ENCODE measurements at regions not wholly inside any gene's neighbourhood (a gene's known extent, or its start where the extent isn't known, plus 50 kb on each side); places are given as distances from the start of the nearest gene placed in this dataset.

- Mint-ChIP-seq H3K4me1 (ENCODE audit: low read depth) (peaks cover under 1% of the 10 kb centered on the region), H3K9me3 (no peaks in the 10 kb centered on the region), H3K27me3 (ENCODE audit: low read depth) (peaks cover 7% of the 10 kb centered on the region), H3K27ac (no peak overlapping the region), H3K36me3 (ENCODE audit: insufficient read depth in 2 of 2) (no peaks in the 10 kb centered on the region), H3K4me3 (no peak overlapping the region)
- no peak for ATAC-seq (replicated peaks in 1 of 2)
- DNase-seq, result no peak
These were observed 271.1 kb downstream of the SHQ1 start for GRCh38 chr3:72577190-72577589.

GRCh38 chr3:72576563-72576962 lies 271.7 kb downstream of the SHQ1 start:
- H3K27ac Mint-ChIP-seq, result no peak overlapping the region
- no peaks in the 10 kb centered on the region for H3K36me3 Mint-ChIP-seq (ENCODE audit: insufficient read depth in 2 of 2)
- no peak for ATAC-seq (replicated peaks in 1 of 2)
- H3K4me3 Mint-ChIP-seq, result no peak overlapping the region
- H3K27me3 Mint-ChIP-seq (ENCODE audit: low read depth), result peaks cover 5% of the 10 kb centered on the region
- H3K4me1 Mint-ChIP-seq (ENCODE audit: low read depth), result no peaks in the 10 kb centered on the region
- H3K9me3 Mint-ChIP-seq, result no peaks in the 10 kb centered on the region
- DNase-seq, result no peak

- ATAC-seq (replicated peaks in 1 of 2) (no peak), DNase-seq (no peak)
- H3K9me3 Mint-ChIP-seq, result no peaks in the 10 kb centered on the region
- H3K4me1 Mint-ChIP-seq (ENCODE audit: low read depth), result no peaks in the 10 kb centered on the region
- H3K27me3 Mint-ChIP-seq (ENCODE audit: low read depth), result no peaks in the 10 kb centered on the region
- no peak overlapping the region for H3K4me3 Mint-ChIP-seq
- H3K36me3 Mint-ChIP-seq (ENCODE audit: insufficient read depth in 2 of 2), result no peaks in the 10 kb centered on the region
- no peak overlapping the region for H3K27ac Mint-ChIP-seq
These were observed 274.1 kb downstream of the SHQ1 start for GRCh38 chr3:72574144-72574543.

- Mint-ChIP-seq H3K27me3 (ENCODE audit: low read depth) (no peaks in the 10 kb centered on the region), H3K4me3 (no peak overlapping the region), H3K4me1 (ENCODE audit: low read depth) (no peaks in the 10 kb centered on the region), H3K36me3 (ENCODE audit: insufficient read depth in 2 of 2) (no peaks in the 10 kb centered on the region), H3K27ac (no peak overlapping the region), H3K9me3 (no peaks in the 10 kb centered on the region)
- DNase-seq (no peak), ATAC-seq (replicated peaks in 1 of 2) (no peak)
These were observed 275.2 kb downstream of the SHQ1 start for GRCh38 chr3:72573051-72573450.

- Mint-ChIP-seq H3K27me3 (ENCODE audit: low read depth) (no peaks in the 10 kb centered on the region), H3K9me3 (no peaks in the 10 kb centered on the region), H3K4me3 (no peak overlapping the region), H3K27ac (no peak overlapping the region), H3K36me3 (ENCODE audit: insufficient read depth in 2 of 2) (no peaks in the 10 kb centered on the region), H3K4me1 (ENCODE audit: low read depth) (no peaks in the 10 kb centered on the region)
- DNase-seq (no peak), ATAC-seq (replicated peaks in 1 of 2) (no peak)
These were observed 275.7 kb downstream of the SHQ1 start for GRCh38 chr3:72572489-72573007.

- no peak overlapping the region for H3K27ac Mint-ChIP-seq
- ATAC-seq (replicated peaks in 1 of 2) (no peak), DNase-seq (no peak)
- no peaks in the 10 kb centered on the region for H3K27me3 Mint-ChIP-seq (ENCODE audit: low read depth)
- H3K4me3 Mint-ChIP-seq, result no peak overlapping the region
- H3K9me3 Mint-ChIP-seq, result no peaks in the 10 kb centered on the region
- H3K36me3 Mint-ChIP-seq (ENCODE audit: insufficient read depth in 2 of 2), result no peaks in the 10 kb centered on the region
- H3K4me1 Mint-ChIP-seq (ENCODE audit: low read depth), result no peaks in the 10 kb centered on the region
These were observed 276.6 kb downstream of the SHQ1 start for GRCh38 chr3:72571638-72572114.

- H3K27ac Mint-ChIP-seq, result no peak overlapping the region
These were observed 277.2 kb downstream of the SHQ1 start for GRCh38 chr3:72571052-72571451.

GRCh38 chr3:72569754-72570440 lies 278.3 kb downstream of the SHQ1 start:
- H3K27me3 Mint-ChIP-seq (ENCODE audit: low read depth), result no peaks in the 10 kb centered on the region
- H3K4me1 Mint-ChIP-seq (ENCODE audit: low read depth), result no peaks in the 10 kb centered on the region
- no peak for ATAC-seq (replicated peaks in 1 of 2)
- H3K27ac Mint-ChIP-seq, result no peak overlapping the region
- no peak overlapping the region for H3K4me3 Mint-ChIP-seq
- no peaks in the 10 kb centered on the region for H3K9me3 Mint-ChIP-seq
- no peak for DNase-seq
- no peaks in the 10 kb centered on the region for H3K36me3 Mint-ChIP-seq (ENCODE audit: insufficient read depth in 2 of 2)

More at GRCh38 chr3:72571052-72571451, 277.2 kb downstream of the SHQ1 start:
- H3K27me3 Mint-ChIP-seq (ENCODE audit: low read depth), result no peaks in the 10 kb centered on the region
- no peaks in the 10 kb centered on the region for H3K36me3 Mint-ChIP-seq (ENCODE audit: insufficient read depth in 2 of 2)
- DNase-seq, result no peak
- no peak for ATAC-seq (replicated peaks in 1 of 2)
- no peak overlapping the region for H3K4me3 Mint-ChIP-seq
- H3K4me1 Mint-ChIP-seq (ENCODE audit: low read depth), result no peaks in the 10 kb centered on the region
- H3K9me3 Mint-ChIP-seq, result no peaks in the 10 kb centered on the region

GRCh38 chr3:72568083-72568482 lies 280.2 kb downstream of the SHQ1 start:
- Mint-ChIP-seq H3K4me3 (no peak overlapping the region), H3K4me1 (ENCODE audit: low read depth) (no peaks in the 10 kb centered on the region), H3K27ac (no peak overlapping the region), H3K9me3 (no peaks in the 10 kb centered on the region), H3K27me3 (ENCODE audit: low read depth) (no peaks in the 10 kb centered on the region), H3K36me3 (ENCODE audit: insufficient read depth in 2 of 2) (no peaks in the 10 kb centered on the region)
- no peak for DNase-seq
- ATAC-seq (replicated peaks in 1 of 2), result no peak

- Mint-ChIP-seq H3K4me3 (no peak overlapping the region), H3K36me3 (ENCODE audit: insufficient read depth in 2 of 2) (no peaks in the 10 kb centered on the region), H3K27me3 (ENCODE audit: low read depth) (no peaks in the 10 kb centered on the region), H3K9me3 (no peaks in the 10 kb centered on the region), H3K27ac (no peak overlapping the region), H3K4me1 (ENCODE audit: low read depth) (no peaks in the 10 kb centered on the region)
- ATAC-seq (replicated peaks in 1 of 2), result no peak
- no peak for DNase-seq
These were observed 280.8 kb downstream of the SHQ1 start for GRCh38 chr3:72567474-72567873.

- H3K27me3 Mint-ChIP-seq (ENCODE audit: low read depth), result no peaks in the 10 kb centered on the region
These were observed 282.7 kb downstream of the SHQ1 start for GRCh38 chr3:72565593-72565992.

GRCh38 chr3:72563690-72564370 lies 284.4 kb downstream of the SHQ1 start:
- Mint-ChIP-seq H3K9me3 (peaks cover 3% of the 10 kb centered on the region in 2 donors), H3K27ac (no peak overlapping the region), H3K36me3 (ENCODE audit: insufficient read depth in 2 of 2) (peaks cover 2 to 5% of the 10 kb centered on the region in 2 donors), H3K27me3 (ENCODE audit: low read depth) (no peaks in the 10 kb centered on the region), H3K4me1 (ENCODE audit: low read depth) (peaks cover 12% of the 10 kb centered on the region), H3K4me3 (no peak overlapping the region)
- ATAC-seq (replicated peaks in 1 of 2) (no peak), DNase-seq (no peak)

More at GRCh38 chr3:72565593-72565992, 282.7 kb downstream of the SHQ1 start:
- Mint-ChIP-seq H3K36me3 (ENCODE audit: insufficient read depth in 2 of 2) (peaks cover 2 to 5% of the 10 kb centered on the region in 2 donors), H3K27ac (no peak overlapping the region), H3K4me1 (ENCODE audit: low read depth) (peaks cover 3% of the 10 kb centered on the region), H3K9me3 (peaks cover 3% of the 10 kb centered on the region in 2 donors), H3K4me3 (no peak overlapping the region)
- ATAC-seq (replicated peaks in 1 of 2), result no peak
- no peak for DNase-seq

- peaks cover 22% of the 10 kb centered on the region for H3K4me1 Mint-ChIP-seq (ENCODE audit: low read depth)
- H3K9me3 Mint-ChIP-seq, result peaks cover 9 to 12% of the 10 kb centered on the region in 2 donors
- H3K27me3 Mint-ChIP-seq (ENCODE audit: low read depth), result no peaks in the 10 kb centered on the region
- no peak overlapping the region for H3K27ac Mint-ChIP-seq
- peaks cover 9 to 18% of the 10 kb centered on the region in 2 donors for H3K36me3 Mint-ChIP-seq (ENCODE audit: insufficient read depth in 2 of 2)
- no peak for DNase-seq
- no peak overlapping the region for H3K4me3 Mint-ChIP-seq
- no peak for ATAC-seq (replicated peaks in 1 of 2)
These were observed 287.2 kb downstream of the SHQ1 start for GRCh38 chr3:72560846-72561675.
